Neuronal stem cell (in vitro differentiated cells): ENCODE measurements at regions not wholly inside any gene's neighbourhood (a gene's known extent, or its start where the extent isn't known, plus 50 kb on each side); places are given as distances from the start of the nearest gene placed in this dataset.
"Not testable (repeated sequence)": the region's sequence is repeated elsewhere in the genome, so short reads cannot be mapped to it uniquely, and the experiment has no call there.

Source experiments
- DNase-seq: peaks from one replicate; pipeline ENCODE4 v3.0.0-alpha.2; 2013; ENCODE audit warnings: low spot score
- H2AFZ ChIP-seq: one replicate; pipeline ENCODE4 v1.6.1; 2013; ENCODE audit warnings: mild to moderate bottlenecking, low read length, inconsistent platforms
- H2AK5ac ChIP-seq: 2 replicates; pipeline ENCODE4 v1.6.1; 2013; ENCODE audit warnings: low read depth, mild to moderate bottlenecking, inconsistent platforms, low read length, moderate library complexity, mixed read lengths
- H2BK120ac ChIP-seq: 2 replicates; pipeline ENCODE4 v1.6.1; 2013; ENCODE audit warnings: low read depth, mild to moderate bottlenecking, inconsistent platforms, low read length, moderate library complexity, mixed read lengths
- H2BK12ac ChIP-seq: one replicate; pipeline ENCODE4 v1.6.1; 2013; ENCODE audit warnings: low read length, inconsistent platforms
- H2BK15ac ChIP-seq: 2 replicates; pipeline ENCODE4 v1.6.1; 2013; ENCODE audit warnings: mild to moderate bottlenecking, low read length, inconsistent platforms, mixed read lengths
- H2BK5ac ChIP-seq: one replicate; pipeline ENCODE4 v1.6.1; 2013; ENCODE audit warnings: inconsistent platforms, mild to moderate bottlenecking, low read length, moderate library complexity
- H3K14ac ChIP-seq: one replicate; pipeline ENCODE4 v1.6.1; 2013; ENCODE audit warnings: low read length, inconsistent platforms
- H3K18ac ChIP-seq: 2 replicates; pipeline ENCODE4 v1.6.1; 2013; ENCODE audit warnings: low read length, inconsistent platforms
- H3K23ac ChIP-seq: 2 replicates; pipeline ENCODE4 v1.6.1; 2013; ENCODE audit warnings: low read depth, mild to moderate bottlenecking, mixed read lengths, low read length, inconsistent platforms; ENCODE audit not compliant: poor library complexity
- H3K27ac ChIP-seq: replicated peaks from 3 replicates; pipeline ENCODE4 v1.5.1; 2013; ENCODE audit warnings: low read length, inconsistent platforms
- H3K27me3 ChIP-seq, 3 experiments: 2 replicates each; pipeline ENCODE4 v1.6.1; 2013; ENCODE audit warnings: low read length in 3 of 3, mild to moderate bottlenecking in 2 of 3, inconsistent platforms in 1 of 3, low read depth in 1 of 3, mixed read lengths in 1 of 3, moderate library complexity in 1 of 3; ENCODE audit not compliant: control insufficient read depth in 3 of 3, insufficient read depth in 3 of 3
- H3K36me3 ChIP-seq, 2 donors: replicated peaks in 1 of 2; 2 replicates each; pipeline ENCODE4 v1.6.1; 2013; ENCODE audit warnings: low read length in 2 of 2; ENCODE audit not compliant: control insufficient read depth in 2 of 2, insufficient read depth in 2 of 2
- H3K4ac ChIP-seq: 2 replicates; pipeline ENCODE4 v1.6.1; 2013; ENCODE audit warnings: inconsistent platforms, mild to moderate bottlenecking, low read length, moderate library complexity
- H3K4me1 ChIP-seq, 2 donors: 1 replicate in 1 of 2; 2 replicates in 1 of 2; pipeline ENCODE4 v1.6.1; 2013; ENCODE audit warnings: low read length in 2 of 2, low read depth in 1 of 2; ENCODE audit not compliant: control insufficient read depth in 2 of 2, insufficient read depth in 1 of 2
- H3K4me2 ChIP-seq: one replicate; pipeline ENCODE4 v1.6.1; 2013; ENCODE audit warnings: mild to moderate bottlenecking, low read length, inconsistent platforms; ENCODE audit not compliant: insufficient read depth, poor library complexity, severe bottlenecking
- H3K4me3 ChIP-seq, 2 donors: 2 replicates each; pipeline ENCODE4 v1.5.1; 2013; ENCODE audit warnings: low read length in 2 of 2, mild to moderate bottlenecking in 2 of 2, inconsistent platforms in 1 of 2, moderate library complexity in 1 of 2
- H3K79me1 ChIP-seq: one replicate; pipeline ENCODE4 v1.6.1; 2013; ENCODE audit warnings: low read depth, mild to moderate bottlenecking, inconsistent platforms, low read length, moderate library complexity
- H3K9ac ChIP-seq: one replicate; pipeline ENCODE4 v1.6.1; 2013; ENCODE audit warnings: mild to moderate bottlenecking, low read depth, low read length, inconsistent platforms; ENCODE audit not compliant: poor library complexity
- H3K9me3 ChIP-seq, 2 donors: replicated peaks in 1 of 2; 2 replicates each; pipeline versions ENCODE3 to v1.6.1; 2013; ENCODE audit warnings: low read length in 2 of 2, mild to moderate bottlenecking in 2 of 2, inconsistent platforms in 1 of 2, low read depth in 1 of 2, mixed read lengths in 1 of 2, moderate library complexity in 1 of 2; ENCODE audit not compliant: control insufficient read depth in 2 of 2, insufficient read depth in 1 of 2
- H4K8ac ChIP-seq: one replicate; pipeline ENCODE4 v1.6.1; 2013; ENCODE audit warnings: low read depth, mild to moderate bottlenecking, inconsistent platforms, low read length, moderate library complexity
- H4K91ac ChIP-seq: one replicate; pipeline ENCODE4 v1.6.1; 2013; ENCODE audit warnings: low read length, low read depth, mild to moderate bottlenecking, inconsistent platforms; ENCODE audit not compliant: poor library complexity
- WGBS, 2 donors: extraction: QIAGEN DNeasy Blood & Tissue Kit; methylation state at CpG; one replicate each; pipeline ENCODE4 v1.1.7; 2013; ENCODE audit warnings: missing lambda C conversion rate in 2 of 2, mixed read lengths in 1 of 2; ENCODE audit not compliant: insufficient read length in 2 of 2, insufficient replicate concordance in 1 of 2; ENCODE audit errors: extremely low coverage in 2 of 2; 5-methylcytosine and 5-hydroxymethylcytosine counted together

GRCh38 chr3:40939030-40939740 is 260.1 kb upstream of the CTNNB1 start:
- Histone ChIP-seq H4K8ac (no peak overlapping the region), H3K4me3 (no peak overlapping the region), H3K27ac (no peak overlapping the region), H3K23ac (no peak overlapping the region), H3K27me3 (no peaks in the 10 kb centered on the region), H3K4me1 (no peaks in the 10 kb centered on the region), H3K36me3 (no peaks in the 10 kb centered on the region), H3K4me2 (no peak overlapping the region), H2BK5ac (no peak overlapping the region), H3K18ac (no peak overlapping the region), H3K4ac (no peak overlapping the region), H2AK5ac (no peak overlapping the region), H2BK120ac (no peak overlapping the region), H3K14ac (no peak overlapping the region), H3K9me3 (no peaks in the 10 kb centered on the region), H4K91ac (no peak overlapping the region), H3K9ac (no peak overlapping the region), H3K79me1 (no peaks in the 10 kb centered on the region), H2BK15ac (no peak overlapping the region), H2BK12ac (no peak overlapping the region), H2AFZ (no peak overlapping the region)
- DNase-seq: no peak
- WGBS, 2 donors: no CpG with 5 or more reads among the region's 4 CpGs

- Histone ChIP-seq H3K4me3 (no peak overlapping the region), H2AFZ (no peak overlapping the region), H2BK5ac (no peak overlapping the region), H3K18ac (no peak overlapping the region), H3K27ac (no peak overlapping the region), H2AK5ac (no peak overlapping the region), H2BK15ac (no peak overlapping the region), H2BK12ac (no peak overlapping the region), H3K36me3 (no peaks in the 10 kb centered on the region), H3K79me1 (no peaks in the 10 kb centered on the region), H3K4me2 (no peak overlapping the region), H3K9me3 (no peaks in the 10 kb centered on the region), H3K9ac (no peak overlapping the region), H3K4ac (no peak overlapping the region), H3K23ac (no peak overlapping the region), H3K4me1 (no peaks in the 10 kb centered on the region), H4K8ac (no peak overlapping the region), H3K27me3 (no peaks in the 10 kb centered on the region), H3K14ac (no peak overlapping the region), H4K91ac (no peak overlapping the region), H2BK120ac (no peak overlapping the region)
- DNase-seq: no peak
- WGBS, 2 donors: no CpG with 5 or more reads among the region's 4 CpGs
Observed at GRCh38 chr3:40939741-40940130, 259.6 kb upstream of the CTNNB1 start.

GRCh38 chr3:40940651-40941050 is 258.7 kb upstream of the CTNNB1 start:
- Histone ChIP-seq H2BK120ac (no peak overlapping the region), H3K9ac (no peak overlapping the region), H2BK12ac (no peak overlapping the region), H2AK5ac (no peak overlapping the region), H3K79me1 (no peaks in the 10 kb centered on the region), H3K14ac (no peak overlapping the region), H4K91ac (no peak overlapping the region), H3K4me3 (no peak overlapping the region), H3K4me1 (no peaks in the 10 kb centered on the region), H3K4ac (no peak overlapping the region), H3K9me3 (no peaks in the 10 kb centered on the region), H2BK5ac (no peak overlapping the region), H3K27me3 (no peaks in the 10 kb centered on the region), H3K27ac (no peak overlapping the region), H2BK15ac (no peak overlapping the region), H3K18ac (no peak overlapping the region), H3K4me2 (no peak overlapping the region), H4K8ac (no peak overlapping the region), H3K23ac (no peak overlapping the region), H2AFZ (no peak overlapping the region), H3K36me3 (no peaks in the 10 kb centered on the region)
- DNase-seq: no peak
- no CpG with 5 or more reads among the region's 2 CpGs for WGBS, 2 donors

- not testable (repeated sequence) for H3K18ac ChIP-seq, H3K79me1 ChIP-seq, H3K4me1 ChIP-seq, H2AFZ ChIP-seq, H3K36me3 ChIP-seq, H3K4me3 ChIP-seq, H3K23ac ChIP-seq, H3K9me3 ChIP-seq, H3K9ac ChIP-seq, DNase-seq, H4K91ac ChIP-seq, H2AK5ac ChIP-seq, H4K8ac ChIP-seq, H2BK12ac ChIP-seq, H2BK120ac ChIP-seq, H3K14ac ChIP-seq, H3K4me2 ChIP-seq, H2BK15ac ChIP-seq, H3K27ac ChIP-seq, H3K27me3 ChIP-seq, H2BK5ac ChIP-seq, H3K4ac ChIP-seq
- WGBS, 2 donors: no CpG with 5 or more reads among the region's 3 CpGs
Observed at GRCh38 chr3:40947022-40947421, 252.3 kb upstream of the CTNNB1 start.
